NCI-H2107 treated with DMSO at 0.1 percent for 48 hours (cell line): ENCODE measurements at regions not wholly inside any gene's neighbourhood (a gene's known extent, or its start where the extent isn't known, plus 50 kb on each side); places are given as distances from the start of the nearest gene placed in this dataset.

Experiments used
- DNase-seq: peaks from one replicate; lab custom pipeline; 2025; ENCODE audit not compliant: unreplicated experiment; lab: John Stamatoyannopoulos, UW

- DNase-seq, result no peak
Measured at GRCh38 chr15:66900586-66901310, 164.7 kb upstream of the SMAD3 start.

- no peak for DNase-seq
Measured at GRCh38 chr15:66901336-66902100, 163.9 kb upstream of the SMAD3 start.

- no peak for DNase-seq
Measured at GRCh38 chr15:66905185-66905584, 160.2 kb upstream of the SMAD3 start.

GRCh38 chr15:66905954-66906353 lies 159.4 kb upstream of the SMAD3 start:
- DNase-seq, result no peak

GRCh38 chr15:66906668-66907614 lies 158.5 kb upstream of the SMAD3 start:
- no peak for DNase-seq

GRCh38 chr15:66907826-66908743 lies 157.3 kb upstream of the SMAD3 start:
- DNase-seq, result no peak

GRCh38 chr15:66908744-66909095 lies 156.7 kb upstream of the SMAD3 start:
- no peak for DNase-seq

GRCh38 chr15:66909381-66909890 lies 156.0 kb upstream of the SMAD3 start:
- no peak for DNase-seq

- no peak for DNase-seq
Measured at GRCh38 chr15:66911131-66911700, 154.2 kb upstream of the SMAD3 start.

GRCh38 chr15:66912001-66912400 lies 153.4 kb upstream of the SMAD3 start:
- no peak for DNase-seq

GRCh38 chr15:66912441-66912840 lies 153.0 kb upstream of the SMAD3 start:
- DNase-seq, result no peak

GRCh38 chr15:66917904-66918448 lies 147.4 kb upstream of the SMAD3 start:
- DNase-seq, result no peak

- DNase-seq, result no peak
Measured at GRCh38 chr15:66919421-66919820, 146.0 kb upstream of the SMAD3 start.

- DNase-seq, result no peak
Measured at GRCh38 chr15:66921319-66921915, 144.0 kb upstream of the SMAD3 start.

GRCh38 chr15:66922608-66923007 lies 142.8 kb upstream of the SMAD3 start:
- no peak for DNase-seq

GRCh38 chr15:66923438-66923881 lies 141.9 kb upstream of the SMAD3 start:
- DNase-seq, result no peak

- no peak for DNase-seq
Measured at GRCh38 chr15:66924889-66925288, 140.5 kb upstream of the SMAD3 start.

- no peak for DNase-seq
Measured at GRCh38 chr15:66925721-66926120, 139.7 kb upstream of the SMAD3 start.
